PFSK-1 (cell line): ENCODE measurements at regions not wholly inside any gene's neighbourhood (a gene's known extent, or its start where the extent isn't known, plus 50 kb on each side); places are given as distances from the start of the nearest gene placed in this dataset.

ENCODE experiments used
- POLR2AphosphoS5 ChIP-seq: IDR thresholded peaks from 2 replicates; pipeline ENCODE4 v1.6.1; 2012; ENCODE audit warnings: low read depth, mild to moderate bottlenecking, control low read depth, low read length, moderate library complexity
- REST ChIP-seq, 2 experiments: IDR thresholded peaks; 2 replicates each; pipeline versions ENCODE4 v1.6.1 to v1.8.0; 2011 to 2012; ENCODE audit warnings: low read depth in 2 of 2, low read length in 2 of 2, control low read depth in 1 of 2, inconsistent platforms in 1 of 2, mild to moderate bottlenecking in 1 of 2, moderate library complexity in 1 of 2; ENCODE audit not compliant: insufficient read depth in 1 of 2

DNA sequence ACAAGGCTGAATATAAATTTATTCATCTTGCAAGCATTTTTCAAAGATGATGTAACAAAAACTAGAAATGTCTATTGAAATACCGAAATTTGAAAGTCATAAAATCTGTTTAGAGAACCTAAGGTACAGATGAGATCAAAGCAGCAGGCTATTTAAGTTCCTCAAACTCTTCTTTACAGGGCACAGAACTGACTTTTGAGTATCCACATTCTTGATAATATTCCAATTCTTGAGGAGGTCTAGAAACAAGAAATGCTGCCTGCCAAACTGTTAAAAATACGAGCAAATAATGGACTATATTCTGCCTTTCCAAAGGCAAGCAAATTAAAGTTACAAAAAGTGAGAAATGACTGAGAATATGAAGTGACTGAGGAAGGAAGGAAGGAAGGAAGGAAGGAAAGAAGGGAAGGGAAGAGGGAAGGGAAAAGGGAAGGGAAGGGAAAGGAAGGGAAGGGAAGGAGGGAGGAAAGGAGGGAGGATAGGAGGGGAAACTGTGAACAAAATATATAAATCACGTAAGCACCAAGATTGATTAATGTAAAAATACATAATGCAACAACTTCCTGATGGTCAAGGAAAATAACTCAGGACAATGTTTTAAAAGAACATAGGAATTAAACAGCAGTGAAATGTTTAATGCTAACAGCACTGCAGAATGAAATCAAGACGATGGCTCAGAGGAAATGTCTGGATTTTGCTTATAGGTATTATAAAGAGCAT lies 248.9 kb upstream of the HNRNPA3 start:
- TF ChIP-seq REST (IDR thresholded peaks at IDR 0.05; ENCODE audit: insufficient read depth in 1 of 2, low read depth in 2 of 2, low read length in 2 of 2) (no peak), POLR2AphosphoS5 (no peak)
